ENCODE measurements at regions not wholly inside any gene's neighbourhood (a gene's known extent, or its start where the extent isn't known, plus 50 kb on each side); places are given as distances from the start of the nearest gene placed in this dataset.

DNA sequence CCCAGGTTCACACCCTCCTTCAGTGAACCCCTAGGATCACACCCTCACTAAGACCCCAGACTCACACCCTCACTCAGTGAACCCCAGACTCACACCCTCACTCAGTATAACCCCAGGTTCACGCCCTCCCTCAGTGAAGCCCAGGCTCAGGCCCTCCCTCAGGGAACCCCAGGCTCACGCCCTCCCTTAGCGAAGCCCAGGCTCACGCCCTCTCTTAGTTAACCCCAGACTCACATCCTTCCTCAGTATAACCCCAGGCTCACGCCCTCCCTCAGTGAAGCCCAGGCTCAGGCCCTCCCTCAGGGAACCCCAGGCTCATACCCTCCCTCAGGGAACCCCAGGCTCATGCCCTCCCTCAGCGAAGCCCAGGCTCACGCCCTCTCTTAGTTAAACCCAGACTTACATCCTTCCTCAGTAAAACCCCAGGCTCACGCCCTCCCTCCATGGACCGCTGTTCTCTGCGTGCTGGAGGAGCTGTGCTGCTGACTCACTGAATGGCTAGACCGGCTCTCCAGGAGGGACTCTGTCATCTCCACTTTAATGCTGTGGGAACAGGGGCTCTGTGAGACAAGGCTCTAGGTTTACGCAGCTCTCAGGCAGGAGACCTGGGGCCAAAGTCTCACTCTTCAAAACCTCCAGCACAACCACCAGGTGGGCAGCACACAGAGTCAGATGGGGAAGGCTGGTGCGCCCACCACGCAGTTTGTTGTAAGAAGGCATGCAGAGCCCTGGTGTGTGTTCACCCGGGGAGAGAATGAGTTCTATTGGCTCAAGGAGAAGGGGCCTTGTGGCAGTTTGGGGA is 506.9 kb upstream of the MYT1L start:
- no peak for DNase-seq
- Histone ChIP-seq H3K36me3 (no peaks in the 10 kb centered on the region), H3K4me3 (replicated peaks in 1 of 3) (no peak overlapping the region), H3K9me3 (no peaks in the 10 kb centered on the region), H3K27ac (no peak overlapping the region), H3K4me1 (no peaks in the 10 kb centered on the region), H3K27me3 (no peaks in the 10 kb centered on the region)
- intact Hi-C loops (cut with DNase I), result no loop called here
- 78 to 82% methylated on average over 15 of the region's 15 CpGs for WGBS, 2 donors
- TF ChIP-seq POLR2A (IDR thresholded peaks at IDR 0.05), result no peak
- TF ChIP-seq, protein P1, sequence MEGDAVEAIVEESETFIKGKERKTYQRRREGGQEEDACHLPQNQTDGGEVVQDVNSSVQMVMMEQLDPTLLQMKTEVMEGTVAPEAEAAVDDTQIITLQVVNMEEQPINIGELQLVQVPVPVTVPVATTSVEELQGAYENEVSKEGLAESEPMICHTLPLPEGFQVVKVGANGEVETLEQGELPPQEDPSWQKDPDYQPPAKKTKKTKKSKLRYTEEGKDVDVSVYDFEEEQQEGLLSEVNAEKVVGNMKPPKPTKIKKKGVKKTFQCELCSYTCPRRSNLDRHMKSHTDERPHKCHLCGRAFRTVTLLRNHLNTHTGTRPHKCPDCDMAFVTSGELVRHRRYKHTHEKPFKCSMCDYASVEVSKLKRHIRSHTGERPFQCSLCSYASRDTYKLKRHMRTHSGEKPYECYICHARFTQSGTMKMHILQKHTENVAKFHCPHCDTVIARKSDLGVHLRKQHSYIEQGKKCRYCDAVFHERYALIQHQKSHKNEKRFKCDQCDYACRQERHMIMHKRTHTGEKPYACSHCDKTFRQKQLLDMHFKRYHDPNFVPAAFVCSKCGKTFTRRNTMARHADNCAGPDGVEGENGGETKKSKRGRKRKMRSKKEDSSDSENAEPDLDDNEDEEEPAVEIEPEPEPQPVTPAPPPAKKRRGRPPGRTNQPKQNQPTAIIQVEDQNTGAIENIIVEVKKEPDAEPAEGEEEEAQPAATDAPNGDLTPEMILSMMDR (IDR thresholded peaks at IDR 0.05), result no peak

DNA sequence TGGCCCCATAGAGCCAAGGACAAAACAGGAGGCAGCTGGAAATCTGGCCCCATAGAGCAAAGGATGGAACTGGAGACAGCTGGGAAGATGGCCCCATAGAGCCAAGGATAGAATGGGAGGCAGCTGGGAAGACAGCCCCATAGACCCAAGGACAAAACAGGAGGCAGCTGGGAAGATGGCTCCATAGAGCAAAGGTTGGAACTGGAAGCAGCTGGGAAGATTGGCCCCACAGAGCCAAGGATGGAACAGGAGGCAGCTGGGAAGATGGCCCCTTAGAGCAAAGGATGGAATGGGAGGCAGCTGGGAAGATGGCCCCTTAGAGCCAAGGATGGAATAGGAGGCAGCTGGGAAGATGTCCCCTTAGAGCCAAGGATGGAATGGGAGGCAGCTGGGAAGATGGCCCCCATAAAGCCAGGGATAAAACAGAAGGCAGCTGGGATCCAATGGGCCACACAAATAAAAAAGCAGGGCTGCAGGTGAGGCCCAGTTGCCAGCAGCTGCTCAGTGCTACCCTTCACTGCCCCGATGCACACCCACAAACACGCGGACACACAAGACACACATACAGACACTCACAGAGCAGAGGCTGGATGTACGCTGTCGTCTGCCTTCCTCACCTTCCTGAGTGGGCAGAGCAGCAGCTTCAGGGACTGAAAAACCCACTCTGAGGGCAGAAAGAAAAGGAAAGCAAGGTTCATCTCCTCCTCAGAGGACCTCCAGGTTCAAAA is 505.4 kb upstream of the MYT1L start:
- intact Hi-C loops (cut with DNase I), result no loop called here
- Histone ChIP-seq H3K36me3 (no peaks in the 10 kb centered on the region), H3K27ac (no peak overlapping the region), H3K4me3 (replicated peaks in 1 of 3) (no peak overlapping the region), H3K4me1 (no peaks in the 10 kb centered on the region), H3K27me3 (no peaks in the 10 kb centered on the region), H3K9me3 (no peaks in the 10 kb centered on the region)
- TF ChIP-seq, protein P1 (IDR thresholded peaks at IDR 0.05), result no peak
- TF ChIP-seq POLR2A (IDR thresholded peaks at IDR 0.05), result no peak
- WGBS, 2 donors, result 69 to 85% methylated on average over 5 of the region's 5 CpGs
- DNase-seq, result no peak

DNA sequence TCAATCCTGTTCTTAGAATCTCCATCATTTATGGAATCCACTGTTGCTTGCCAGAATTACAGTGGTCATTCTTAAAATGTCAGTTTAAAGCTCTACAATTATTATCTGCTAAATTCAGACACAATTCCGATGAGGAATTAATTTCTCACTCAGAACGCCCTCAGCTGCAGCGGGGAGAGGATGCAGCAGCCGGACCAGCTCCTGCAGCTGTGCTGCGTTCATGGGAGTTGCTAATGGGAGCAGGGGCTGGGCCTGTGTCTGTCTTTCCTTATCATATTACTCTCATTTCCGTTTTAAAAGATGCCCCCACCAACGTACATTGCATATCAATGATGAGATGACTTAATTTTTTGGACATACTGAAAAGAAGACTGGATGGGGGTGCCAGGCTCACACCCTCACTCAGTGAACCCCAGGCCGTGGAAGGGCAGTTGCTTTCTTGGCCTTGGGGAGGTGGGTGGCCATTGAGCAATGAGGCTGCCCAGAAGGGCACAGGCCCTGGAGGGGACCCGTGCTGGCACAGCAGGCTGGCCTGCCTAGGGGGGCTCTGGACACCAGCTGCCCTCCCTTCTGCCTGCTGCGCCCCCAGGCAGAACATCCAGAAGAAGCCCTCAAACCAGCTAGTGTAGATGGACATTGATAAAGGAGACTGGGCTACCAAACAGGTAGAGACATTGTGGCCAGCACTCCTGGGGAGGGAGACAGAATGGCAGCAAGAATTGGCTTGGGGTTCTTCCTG is 503.6 kb upstream of the MYT1L start:
- H3K27ac ChIP-seq, result no peak overlapping the region
- no peaks in the 10 kb centered on the region for H3K9me3 ChIP-seq
- no peak for DNase-seq
- no peaks in the 10 kb centered on the region for H3K27me3 ChIP-seq
- intact Hi-C loops (cut with DNase I), result no loop called here
- H3K4me1 ChIP-seq, result no peaks in the 10 kb centered on the region
- WGBS, 2 donors, result 77 to 88% methylated on average over 10 of the region's 10 CpGs
- no peak overlapping the region for H3K4me3 ChIP-seq (replicated peaks in 1 of 3)
- TF ChIP-seq POLR2A (IDR thresholded peaks at IDR 0.05), result no peak
- TF ChIP-seq, protein P1 (IDR thresholded peaks at IDR 0.05), result no peak
- H3K36me3 ChIP-seq, result no peaks in the 10 kb centered on the region

DNA sequence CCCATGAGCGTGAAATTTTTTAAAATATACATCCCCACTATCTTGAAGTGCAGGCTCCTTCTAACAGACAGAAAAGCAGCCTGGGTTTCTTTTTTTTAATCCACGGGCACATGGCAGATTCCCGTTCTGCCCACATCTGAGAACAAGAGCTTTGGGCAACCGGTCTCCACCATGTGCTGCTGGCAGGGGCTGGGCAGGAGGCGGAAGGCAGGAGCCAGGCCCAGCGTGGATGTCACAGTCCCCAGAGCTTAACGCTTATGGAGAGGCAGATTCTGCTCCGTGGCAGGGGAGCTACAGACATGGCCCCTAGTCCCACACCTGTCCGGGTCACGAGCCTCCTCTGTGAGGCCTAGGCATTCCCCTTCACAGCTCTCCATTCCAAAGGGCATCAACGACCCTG is 503.0 kb upstream of the MYT1L start:
- Histone ChIP-seq H3K27me3 (no peaks in the 10 kb centered on the region), H3K36me3 (no peaks in the 10 kb centered on the region), H3K4me1 (no peaks in the 10 kb centered on the region), H3K9me3 (no peaks in the 10 kb centered on the region), H3K27ac (no peak overlapping the region), H3K4me3 (replicated peaks in 1 of 3) (no peak overlapping the region)
- intact Hi-C loops (cut with DNase I), result no loop called here
- WGBS, 2 donors, result 83 to 86% methylated on average over 11 of the region's 11 CpGs
- TF ChIP-seq, protein P1 (IDR thresholded peaks at IDR 0.05), result no peak
- no peak for TF ChIP-seq POLR2A (IDR thresholded peaks at IDR 0.05)
- no peak for DNase-seq

All from thyroid gland (tissue), 4 donors.